ENCODE measurements at regions not wholly inside any gene's neighbourhood (a gene's known extent, or its start where the extent isn't known, plus 50 kb on each side); places are given as distances from the start of the nearest gene placed in this dataset.

DNA sequence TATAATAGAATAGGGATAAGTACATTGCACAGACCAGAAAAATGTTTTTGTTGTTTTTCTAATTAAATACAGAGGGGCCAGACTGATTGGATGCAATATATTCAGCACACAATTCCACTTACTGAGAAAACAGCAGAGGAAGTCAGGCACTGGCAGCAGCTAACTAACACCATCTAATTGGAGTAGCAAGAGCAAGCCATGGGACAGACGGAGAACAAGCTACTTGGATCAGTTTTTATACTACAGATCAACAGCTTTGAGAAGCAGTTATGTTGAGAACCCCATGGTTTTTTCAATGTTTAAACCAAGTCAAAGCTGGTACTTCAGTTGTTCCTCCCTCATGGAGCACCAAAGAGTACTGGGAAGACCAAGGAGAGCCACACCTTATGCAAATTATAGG, 1249.4 kb downstream of the LRFN5 start:
- no peak for DNase-seq

DNA sequence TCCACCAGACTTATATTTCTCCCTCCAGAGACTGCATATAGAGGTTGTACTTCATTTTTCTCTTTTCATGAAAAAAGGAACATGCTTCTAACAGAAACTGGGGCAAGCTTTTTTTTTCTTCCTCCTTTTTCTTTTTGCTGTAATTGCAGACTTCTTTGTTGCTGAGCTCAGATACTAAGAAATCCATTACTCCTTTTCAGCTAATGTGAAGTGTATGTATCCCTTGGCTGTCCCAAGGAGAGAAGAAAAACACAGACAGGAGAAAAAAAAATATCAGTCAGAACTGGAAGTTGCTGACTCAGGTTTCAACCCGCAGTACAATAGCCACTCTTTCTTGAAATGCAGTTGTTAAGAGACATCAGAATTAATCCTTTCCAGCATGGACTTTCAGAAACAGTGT, 1248.4 kb downstream of the LRFN5 start:
- DNase-seq: no peak

DNA sequence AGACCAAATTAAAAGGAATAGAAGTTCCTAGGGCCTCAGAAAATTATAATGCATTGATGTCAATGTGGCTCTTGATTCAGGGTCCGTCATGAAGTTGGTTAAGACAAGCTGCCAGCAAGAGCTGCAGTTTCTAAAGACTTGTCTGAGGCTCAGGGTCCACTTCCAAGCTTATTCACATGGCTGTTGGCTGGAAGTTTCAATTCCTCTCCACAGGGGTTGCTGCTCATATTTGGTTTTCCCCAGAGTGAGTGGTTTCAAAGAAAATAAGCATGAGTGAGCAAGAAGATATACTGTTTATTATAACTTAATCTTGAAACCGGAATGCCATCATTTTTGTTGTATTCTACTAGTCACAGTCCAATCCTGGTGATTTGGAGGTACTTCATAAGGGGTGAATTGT, 1247.4 kb downstream of the LRFN5 start:
- DNase-seq: no peak

DNA sequence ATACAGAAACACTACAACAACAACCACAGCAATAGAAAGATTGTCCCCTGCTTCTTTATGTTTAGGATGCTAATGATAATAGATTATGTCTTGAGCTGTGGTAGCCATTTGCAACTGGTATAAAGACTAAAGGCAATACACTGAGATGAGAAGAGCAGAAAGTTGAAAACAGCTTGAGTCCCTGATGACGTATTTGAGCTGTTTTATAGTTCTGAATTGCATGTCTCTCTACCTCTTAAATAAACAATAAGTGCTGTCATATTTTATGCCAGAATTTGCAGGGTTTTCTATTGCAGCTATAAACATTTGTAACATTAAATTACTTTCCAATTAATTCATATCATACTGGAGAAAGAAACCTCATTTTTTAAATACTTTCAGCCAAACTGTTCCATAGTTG, 1242.0 kb downstream of the LRFN5 start:
- no peak for DNase-seq

DNA sequence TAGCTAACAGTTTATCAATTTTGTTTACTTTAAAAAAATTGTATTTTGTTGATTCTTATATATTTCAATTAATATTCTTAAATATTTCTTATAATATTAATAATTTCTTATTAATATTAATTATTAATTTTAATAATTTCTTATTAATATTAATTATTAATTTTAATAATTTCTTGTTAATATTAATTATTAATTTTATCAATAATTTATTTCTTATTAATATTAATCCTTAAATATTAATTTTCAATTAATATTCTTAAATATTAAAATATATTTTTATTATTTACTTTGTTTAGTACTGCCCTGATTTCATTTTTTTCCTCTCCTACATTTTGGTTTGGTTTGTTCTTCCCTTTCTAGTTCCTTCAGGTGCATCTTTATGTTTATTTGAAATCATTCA, 1208.1 kb downstream of the LRFN5 start:
- DNase-seq: no peak

DNA sequence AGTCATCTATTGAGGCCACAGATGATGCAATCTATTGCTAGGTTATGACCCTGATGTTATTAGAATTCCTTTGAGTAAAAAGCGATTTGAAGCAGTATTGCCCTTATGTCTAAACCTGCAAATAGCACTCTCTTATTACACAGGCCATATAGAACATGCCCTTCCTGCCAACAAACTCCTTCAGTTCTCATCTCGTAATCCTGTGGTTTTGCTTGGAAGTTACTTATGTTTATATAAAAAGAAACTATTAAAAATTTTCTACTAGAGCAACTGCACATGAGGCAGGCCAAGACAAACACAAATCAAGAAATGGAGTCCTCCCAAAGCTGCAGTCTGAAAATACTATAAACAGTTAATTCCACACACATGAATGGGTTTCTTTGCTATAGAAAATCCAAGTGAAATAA, 1200.2 kb downstream of the LRFN5 start:
- no peak for DNase-seq

DNA sequence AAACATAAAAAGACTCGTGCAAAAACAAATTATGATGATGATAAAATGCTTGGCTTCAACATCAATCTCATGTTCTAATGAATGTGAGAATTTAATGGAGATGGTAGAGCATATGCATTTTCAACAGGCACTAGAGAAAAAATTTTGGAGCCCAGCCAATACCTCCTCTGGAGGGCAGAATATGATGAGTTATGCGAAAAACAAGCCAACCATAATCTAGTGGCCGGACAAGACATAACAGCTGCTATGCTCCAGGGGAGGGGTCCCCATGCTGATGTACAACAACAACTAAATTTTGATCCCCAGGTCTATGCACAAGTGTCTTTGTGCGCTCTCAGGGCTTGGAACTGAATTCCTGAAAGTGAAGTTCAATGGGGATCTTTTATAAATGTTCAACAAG, 1197.5 kb downstream of the LRFN5 start:
- no peak for DNase-seq

DNA sequence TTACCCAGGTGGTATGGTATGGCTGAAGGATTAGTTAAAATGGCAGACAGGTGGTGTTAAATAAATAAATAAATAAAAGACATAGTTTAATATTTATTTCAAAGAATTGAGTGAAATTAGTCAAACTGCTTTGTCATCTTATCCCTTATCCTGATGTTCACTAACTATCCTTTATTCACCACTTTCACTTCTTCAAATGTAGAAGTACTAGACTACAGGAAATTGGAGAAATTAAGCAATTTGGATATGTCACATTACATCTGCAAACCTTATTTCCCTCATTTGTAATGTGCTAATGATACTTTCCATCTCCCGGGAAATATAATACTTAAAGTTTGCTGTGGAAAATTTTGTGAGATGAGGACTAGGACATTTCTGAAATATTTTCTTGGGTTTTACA, 1195.7 kb downstream of the LRFN5 start:
- DNase-seq: no peak

DNA sequence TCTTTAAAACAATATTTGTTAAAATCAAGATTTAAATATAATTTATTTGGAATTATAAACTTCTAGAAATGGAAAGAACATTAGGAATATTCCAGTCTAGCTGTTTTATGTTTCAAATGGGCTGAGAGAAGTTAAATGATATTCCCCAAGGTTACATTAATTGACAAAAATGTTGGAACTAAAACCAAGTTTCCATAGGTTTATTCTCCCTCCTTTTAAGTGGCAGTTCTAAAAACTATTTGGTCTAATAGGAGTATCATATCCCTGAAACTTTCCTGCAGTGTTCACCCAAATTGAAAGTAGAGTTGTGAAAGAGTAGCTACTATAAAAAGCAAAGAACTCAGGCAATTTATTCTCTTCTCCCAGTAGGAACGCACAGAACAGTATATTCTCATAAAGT, 1185.5 kb downstream of the LRFN5 start:
- DNase-seq: no peak

DNA sequence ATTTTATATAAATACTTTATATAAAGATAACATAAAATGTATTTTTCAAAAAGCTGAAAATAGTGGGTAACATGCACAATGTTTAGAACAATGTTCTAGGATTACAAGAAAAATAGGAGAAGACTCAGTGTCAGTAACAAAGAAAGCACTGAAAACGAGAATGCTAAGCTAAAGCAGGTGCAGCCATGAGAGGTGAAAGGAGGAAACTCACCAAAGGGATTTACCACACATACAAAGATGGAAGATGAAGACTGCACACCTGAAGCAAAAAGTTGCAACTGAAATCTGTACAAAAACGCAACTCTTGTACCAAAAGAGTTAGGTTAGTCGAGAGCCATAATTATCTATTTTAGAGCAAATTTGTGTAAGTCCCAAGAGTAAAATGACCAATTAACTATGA, 1176.1 kb downstream of the LRFN5 start:
- DNase-seq: no peak

DNA sequence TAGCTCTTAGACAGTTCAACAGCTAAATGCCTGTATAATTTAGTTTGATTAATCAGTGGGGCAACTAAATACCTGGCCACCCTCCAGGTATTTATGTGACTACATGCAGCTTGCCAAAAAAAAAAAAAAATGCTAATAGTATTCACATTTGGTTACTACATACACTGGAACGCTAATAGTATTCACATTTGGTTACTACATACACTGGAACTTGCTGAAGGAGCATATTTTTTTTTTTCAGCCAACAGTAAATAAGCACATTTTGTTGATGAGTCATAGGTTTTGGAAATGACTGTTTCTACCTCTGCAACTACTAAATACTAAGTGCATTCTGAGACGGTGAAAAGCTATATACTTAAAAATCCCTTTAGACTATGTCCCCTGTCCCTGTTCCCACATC, 1172.3 kb downstream of the LRFN5 start:
- no peak for DNase-seq

DNA sequence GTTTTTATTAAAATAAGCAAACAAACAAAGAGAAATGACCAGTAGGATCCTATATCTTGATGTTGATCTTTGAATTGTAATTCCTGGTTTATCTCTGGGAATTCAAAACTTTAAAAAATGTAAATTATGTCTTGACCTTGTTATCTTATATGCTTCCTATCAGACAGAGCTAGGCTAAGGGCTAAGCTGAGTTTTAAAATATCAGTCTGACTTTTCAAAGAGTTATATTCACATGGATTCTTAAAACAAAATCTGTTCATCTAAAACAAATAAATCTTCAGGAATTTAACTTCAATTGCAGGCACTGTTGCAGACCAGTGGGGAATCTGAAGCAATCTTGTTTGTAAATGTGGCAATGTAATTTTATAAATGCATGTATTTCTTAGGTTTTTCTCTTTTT, 1144.1 kb downstream of the LRFN5 start:
- no peak for DNase-seq

DNA sequence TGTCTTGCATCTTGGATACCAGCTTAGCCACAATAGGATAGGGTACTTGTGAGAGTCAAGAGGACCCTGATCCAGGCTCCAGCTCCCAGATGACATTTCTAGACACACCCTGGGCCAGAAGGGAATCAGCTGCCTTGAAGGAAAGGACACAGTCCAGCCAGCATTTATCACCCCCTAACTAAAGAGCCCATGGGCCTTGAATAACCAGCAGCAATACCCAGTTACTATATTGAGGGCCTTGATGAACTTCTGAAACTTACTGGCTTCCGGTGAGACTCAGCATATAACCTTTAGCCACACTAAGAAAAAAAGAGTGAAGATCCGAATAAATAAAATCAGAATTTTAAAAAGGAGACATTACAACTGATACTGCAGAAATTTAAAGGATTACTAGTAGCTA, 1135.4 kb downstream of the LRFN5 start:
- DNase-seq: no peak

DNA sequence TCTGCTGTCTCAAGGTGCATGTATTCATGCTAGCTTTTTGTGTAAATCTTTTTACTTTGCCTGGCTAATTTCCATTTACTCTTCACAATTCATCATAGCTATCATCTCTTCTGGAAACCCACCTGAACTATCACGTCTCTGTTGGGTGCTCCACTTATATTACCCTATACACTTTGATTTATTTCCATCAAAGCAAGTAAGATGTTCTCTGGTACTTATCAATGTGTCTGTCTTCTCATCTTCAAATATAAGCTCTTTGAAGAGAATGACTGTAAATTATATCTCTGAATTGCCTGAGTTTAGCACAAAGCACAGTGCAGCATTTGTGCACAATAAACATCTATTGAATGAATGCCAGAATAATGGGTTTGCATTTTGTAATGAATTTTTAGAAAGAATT, 1129.7 kb downstream of the LRFN5 start:
- DNase-seq: no peak

DNA sequence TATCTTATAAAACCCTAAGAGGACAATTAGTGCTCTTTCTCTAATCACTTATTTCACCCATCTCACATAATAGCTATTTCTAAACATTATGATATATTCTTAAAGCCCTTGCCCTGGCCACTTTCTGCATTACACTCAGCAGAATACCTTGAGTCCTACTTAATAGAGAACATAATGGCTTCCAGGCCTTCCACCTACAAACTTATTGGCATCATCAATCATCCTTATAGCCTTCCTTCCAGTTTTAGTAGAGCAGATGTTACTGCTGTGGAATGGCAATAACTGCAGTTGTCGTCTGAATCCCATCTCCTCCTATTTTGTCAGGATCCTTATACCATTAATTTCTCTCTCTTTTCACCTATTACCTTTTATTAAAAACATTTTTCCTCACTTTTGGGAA, 1127.4 kb downstream of the LRFN5 start:
- no peak for DNase-seq

DNA sequence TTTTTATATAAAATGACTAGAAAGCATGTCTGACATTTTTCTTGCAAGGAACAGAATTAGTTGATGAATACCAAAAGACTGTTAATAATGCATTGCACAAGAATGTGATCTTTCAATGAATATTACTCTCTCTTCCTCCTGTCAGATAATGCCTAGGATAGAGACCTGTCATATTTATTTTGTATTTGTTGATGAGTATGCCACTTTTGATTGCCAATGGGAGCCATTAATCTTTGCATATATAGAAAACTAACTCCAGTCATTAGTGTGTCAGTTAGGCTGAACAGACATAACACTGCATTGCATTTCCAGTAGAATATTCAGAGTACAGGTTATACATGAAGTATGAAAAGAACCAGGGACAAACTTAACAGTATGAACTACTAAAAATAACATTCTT, 1125.3 kb downstream of the LRFN5 start:
- DNase-seq: no peak

DNA sequence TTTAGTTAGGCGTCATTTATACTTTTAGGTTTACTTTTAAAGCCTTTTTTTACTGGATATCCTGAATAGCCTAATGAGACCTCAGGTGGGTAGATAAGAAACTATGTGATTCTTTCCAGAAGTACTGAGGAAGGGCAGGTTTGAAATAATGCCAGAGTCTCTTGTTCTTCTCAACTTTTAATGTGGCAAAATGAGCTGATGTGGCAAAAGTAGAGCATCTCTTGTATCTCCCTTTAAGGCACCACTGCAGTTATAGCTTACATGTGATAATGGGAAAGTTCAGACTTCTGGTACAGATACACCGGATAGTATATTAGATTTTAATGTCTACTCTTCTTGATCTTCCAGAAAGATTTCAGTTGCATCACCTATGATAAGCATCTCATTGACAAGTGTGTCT, 1124.8 kb downstream of the LRFN5 start:
- DNase-seq: no peak

DNA sequence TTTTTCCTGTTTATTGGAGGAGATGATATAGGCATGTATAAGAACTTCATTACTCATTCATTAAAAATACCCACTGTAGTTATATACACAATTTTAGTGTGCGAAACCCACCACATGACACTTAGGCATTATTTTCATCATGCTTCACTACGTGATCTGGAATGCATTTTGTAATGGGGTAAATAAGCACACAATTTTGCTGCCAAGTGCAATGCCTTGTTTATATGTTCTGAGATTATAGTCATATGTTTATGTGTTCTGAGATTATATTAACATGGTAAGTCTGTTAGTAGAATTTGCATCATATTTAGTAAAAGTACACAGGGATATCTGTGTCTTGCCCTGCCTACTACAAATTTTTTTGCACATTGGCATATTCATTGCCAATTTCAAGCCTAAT, 1123.0 kb downstream of the LRFN5 start:
- DNase-seq: no peak

DNA sequence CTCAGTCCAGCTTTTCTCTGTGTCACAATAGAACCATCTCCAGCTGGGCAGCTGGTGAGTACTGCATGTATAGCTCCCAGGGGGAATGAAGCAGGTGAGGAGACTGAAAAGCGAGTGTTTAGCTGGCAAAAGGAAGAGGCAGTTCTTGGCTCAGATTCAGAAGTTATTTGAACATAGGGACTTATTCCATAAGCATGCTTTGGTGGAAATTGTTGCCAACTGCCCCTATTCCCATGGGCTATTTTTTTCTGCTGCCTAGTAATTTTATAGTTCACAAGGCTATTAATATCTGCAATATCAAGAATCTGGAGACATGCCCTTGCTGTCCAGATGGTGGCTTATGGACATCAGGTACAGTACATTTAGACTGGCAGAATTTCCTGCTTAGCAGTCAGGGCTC, 1112.7 kb downstream of the LRFN5 start:
- no peak for DNase-seq

DNA sequence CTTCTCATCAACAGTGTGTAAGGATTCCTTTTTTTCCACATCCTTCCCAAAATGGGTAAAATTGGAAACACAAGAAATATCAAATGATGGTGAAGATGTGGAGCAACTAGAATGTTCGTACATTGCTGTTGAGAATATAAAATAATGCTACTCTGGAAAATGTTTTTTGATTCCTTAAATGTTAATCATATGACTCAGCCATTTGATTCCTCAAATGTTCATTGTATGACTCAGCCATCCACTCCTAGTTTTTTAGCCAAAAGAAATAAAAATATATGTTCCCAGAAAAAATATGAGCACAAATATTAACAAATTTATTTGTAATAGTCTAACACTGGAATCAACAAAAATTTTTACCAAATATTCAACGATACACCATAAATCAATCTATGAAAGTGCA, 1108.6 kb downstream of the LRFN5 start:
- DNase-seq: no peak

DNA sequence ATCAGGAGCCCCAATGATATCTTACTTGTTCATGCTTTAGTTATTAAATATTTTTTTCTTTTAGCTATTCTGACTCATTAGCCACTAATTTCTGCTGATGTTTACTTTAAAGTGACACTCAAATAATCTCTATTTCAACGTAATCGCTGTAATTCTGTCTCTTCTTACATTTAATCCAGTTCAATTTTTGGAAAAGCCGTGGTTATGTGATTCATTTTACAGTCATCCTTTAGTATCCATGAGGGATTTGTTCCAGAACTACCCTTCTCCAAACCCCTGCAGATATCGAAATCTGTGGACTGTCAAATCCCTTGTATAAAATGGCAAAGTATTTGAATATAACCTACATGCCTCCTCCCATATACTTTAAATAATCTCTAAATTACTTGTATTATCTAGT, 1103.4 kb downstream of the LRFN5 start:
- DNase-seq: no peak

DNA sequence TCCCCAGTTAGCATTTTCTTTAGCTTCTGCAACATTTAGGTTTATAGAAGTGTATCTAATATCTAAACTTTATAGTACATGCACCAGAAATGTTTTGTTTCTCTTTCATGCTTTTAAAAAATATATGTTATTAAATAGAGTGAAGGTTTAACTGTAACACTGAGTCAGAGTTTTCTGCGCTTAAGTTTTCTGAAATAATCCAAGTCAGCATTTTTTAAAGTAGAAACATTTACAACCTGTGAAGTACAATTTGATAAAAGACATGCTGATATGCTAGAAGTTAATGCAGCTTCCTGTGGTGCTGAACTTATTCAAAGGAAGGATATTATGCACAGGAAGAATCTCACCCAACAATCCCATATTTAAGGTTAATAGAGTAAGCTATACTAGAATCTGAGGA, 1096.8 kb downstream of the LRFN5 start:
- DNase-seq: no peak

DNA sequence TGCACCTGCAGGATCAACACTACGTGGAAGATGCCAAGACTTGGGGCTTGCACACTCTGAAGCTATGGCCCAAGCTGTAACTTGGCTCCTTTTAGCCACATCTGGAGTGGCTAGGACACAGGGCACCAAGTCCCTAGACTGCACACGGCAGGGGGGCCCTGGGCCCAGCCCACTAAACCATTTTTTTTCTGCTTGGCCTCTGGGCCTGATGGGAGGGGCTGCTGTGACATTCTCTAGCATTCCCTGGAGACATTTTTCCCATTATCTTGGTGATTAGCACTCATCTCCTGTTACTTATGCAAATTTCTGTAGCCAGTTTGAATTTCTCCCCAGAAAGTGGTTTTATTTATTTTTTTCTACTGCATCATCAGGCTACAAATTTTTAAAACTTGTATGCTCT, 1080.7 kb downstream of the LRFN5 start:
- DNase-seq: no peak

DNA sequence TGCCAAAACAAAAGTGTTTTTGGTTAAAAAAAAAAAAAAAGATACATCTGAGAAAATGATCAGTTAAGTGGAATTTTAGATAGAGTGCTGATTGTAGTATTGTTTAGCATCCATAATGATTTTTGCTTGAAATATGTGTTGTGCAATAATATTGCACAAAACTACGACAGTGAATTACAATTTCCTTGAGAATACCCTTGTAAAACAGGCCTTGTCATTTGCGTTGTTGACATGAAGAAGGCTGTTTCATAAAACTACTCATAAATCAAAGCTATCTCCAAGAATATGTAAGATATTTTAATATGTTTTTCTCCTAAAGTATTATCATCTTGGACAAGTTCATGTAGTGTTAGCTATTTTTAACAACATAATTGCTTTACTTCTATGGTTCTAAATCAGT, 1077.0 kb downstream of the LRFN5 start:
- no peak for DNase-seq

DNA sequence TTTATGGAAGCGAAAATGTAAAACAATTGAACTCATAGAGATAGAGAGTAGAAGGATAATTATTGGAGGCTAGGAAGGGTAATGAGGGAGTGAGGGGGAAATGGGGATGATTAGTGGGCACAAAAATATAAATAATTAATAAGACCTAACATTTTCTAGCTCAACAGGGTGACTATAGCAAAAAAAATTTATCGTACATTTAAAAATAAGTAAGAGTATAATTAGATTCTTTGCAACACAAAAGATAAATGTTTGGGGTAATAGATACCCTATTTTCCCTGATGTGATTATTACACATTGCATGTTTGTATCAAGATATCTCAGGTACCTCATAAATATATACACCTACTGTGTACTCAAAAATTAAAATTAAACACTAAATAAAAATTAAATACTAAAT, 1070.0 kb downstream of the LRFN5 start:
- no peak for DNase-seq

DNA sequence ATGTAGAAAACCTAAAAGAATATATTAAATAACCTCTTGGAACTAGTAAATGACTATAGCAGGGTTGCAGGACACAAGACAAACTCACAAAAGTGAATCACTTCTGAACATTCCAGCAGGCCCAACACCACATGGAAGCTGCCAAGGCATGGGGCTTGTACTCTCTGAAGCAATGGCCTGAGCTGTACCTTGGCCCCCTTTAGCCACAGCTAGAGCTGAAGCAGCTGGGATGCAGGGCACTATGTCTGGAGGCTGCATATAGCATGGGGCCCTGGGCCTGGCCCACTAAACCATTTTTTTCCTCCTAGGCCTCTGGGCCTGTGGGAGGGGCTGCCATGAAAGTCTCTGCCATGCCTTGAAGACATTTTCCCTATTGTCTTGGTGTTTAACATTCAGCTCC, 1067.3 kb downstream of the LRFN5 start:
- no peak for DNase-seq

DNA sequence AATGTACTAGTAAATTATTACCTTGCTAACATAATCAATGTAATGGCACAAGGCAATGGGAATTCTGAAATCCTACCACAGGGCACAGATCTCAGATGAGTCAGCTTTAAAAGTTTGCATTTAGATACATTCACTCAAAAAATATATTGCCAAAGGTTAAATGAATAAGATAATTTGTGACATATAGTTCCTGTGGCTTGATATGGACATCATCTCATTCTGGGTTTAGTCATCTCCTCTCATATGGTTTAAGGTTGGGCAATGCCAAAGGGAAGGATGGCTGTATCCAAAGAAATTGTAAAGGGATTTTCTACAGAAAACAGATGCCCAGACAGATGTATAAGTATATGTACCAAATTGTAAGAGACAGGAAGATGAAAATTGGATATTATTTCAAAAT, 1065.0 kb downstream of the LRFN5 start:
- DNase-seq: no peak

Data from CD4-positive, alpha-beta T cell treated with Interleukin-12 subunit alpha and Interleukin-12 subunit beta, for 1 hour (primary cell).